Hepatocyte (in vitro differentiated cells): ENCODE measurements at regions not wholly inside any gene's neighbourhood (a gene's known extent, or its start where the extent isn't known, plus 50 kb on each side); places are given as distances from the start of the nearest gene placed in this dataset.

Experiments used
- EZH2 ChIP-seq: fragments of 200-600 bp; sonication (generic); IDR thresholded peaks from 2 replicates; pipeline ENCODE4 v1.6.1; 2016; ENCODE audit warnings: antibody characterized with exemption, mild to moderate bottlenecking, borderline replicate concordance
- EZH2phosphoT487 ChIP-seq: fragments of 200-600 bp; sonication (generic); IDR thresholded peaks from one replicate; pipeline ENCODE4 v1.6.1; 2018; ENCODE audit warnings: antibody characterized with exemption, mild to moderate bottlenecking, low read depth, moderate library complexity; ENCODE audit not compliant: unreplicated experiment, severe bottlenecking
- TF ChIP-seq, protein P1 (sequence below): fragments of 200-600 bp; sonication (generic); IDR thresholded peaks from 2 replicates; pipeline ENCODE4 v1.5.1; 2016; ENCODE audit warnings: antibody characterized with exemption, mild to moderate bottlenecking; ENCODE audit not compliant: poor library complexity

GRCh38 chr18:75696391-75696790 is 268.9 kb upstream of the SMIM21 start:
- TF ChIP-seq EZH2 (no peak), EZH2phosphoT487 (no peak)
- TF ChIP-seq, protein P1, sequence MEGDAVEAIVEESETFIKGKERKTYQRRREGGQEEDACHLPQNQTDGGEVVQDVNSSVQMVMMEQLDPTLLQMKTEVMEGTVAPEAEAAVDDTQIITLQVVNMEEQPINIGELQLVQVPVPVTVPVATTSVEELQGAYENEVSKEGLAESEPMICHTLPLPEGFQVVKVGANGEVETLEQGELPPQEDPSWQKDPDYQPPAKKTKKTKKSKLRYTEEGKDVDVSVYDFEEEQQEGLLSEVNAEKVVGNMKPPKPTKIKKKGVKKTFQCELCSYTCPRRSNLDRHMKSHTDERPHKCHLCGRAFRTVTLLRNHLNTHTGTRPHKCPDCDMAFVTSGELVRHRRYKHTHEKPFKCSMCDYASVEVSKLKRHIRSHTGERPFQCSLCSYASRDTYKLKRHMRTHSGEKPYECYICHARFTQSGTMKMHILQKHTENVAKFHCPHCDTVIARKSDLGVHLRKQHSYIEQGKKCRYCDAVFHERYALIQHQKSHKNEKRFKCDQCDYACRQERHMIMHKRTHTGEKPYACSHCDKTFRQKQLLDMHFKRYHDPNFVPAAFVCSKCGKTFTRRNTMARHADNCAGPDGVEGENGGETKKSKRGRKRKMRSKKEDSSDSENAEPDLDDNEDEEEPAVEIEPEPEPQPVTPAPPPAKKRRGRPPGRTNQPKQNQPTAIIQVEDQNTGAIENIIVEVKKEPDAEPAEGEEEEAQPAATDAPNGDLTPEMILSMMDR, result no peak
